Esophagus squamous epithelium (tissue), 5 donors: ENCODE measurements at regions not wholly inside any gene's neighbourhood (a gene's known extent, or its start where the extent isn't known, plus 50 kb on each side); places are given as distances from the start of the nearest gene placed in this dataset.
A peak's percentile ranks its signal among the peaks of the same experiment; 100 is the strongest.

Experiments used
- DNase-seq: peaks from one replicate; lab custom pipeline; 2025; lab: John Stamatoyannopoulos, UW
- H3K27ac ChIP-seq, 4 donors: fragments of 200-600 bp; sonication (generic); one replicate each; pipeline ENCODE4 v1.5.1; 2016 to 2019; ENCODE audit warnings: mild to moderate bottlenecking in 1 of 4
- H3K27me3 ChIP-seq, 4 donors: fragments of 200-600 bp; sonication (generic); 1 replicate in 3 of 4; 2 replicates in 1 of 4; pipeline versions ENCODE4 v1.5.1 to v1.6.0; 2017 to 2021; ENCODE audit warnings: antibody characterized with exemption in 1 of 4
- H3K36me3 ChIP-seq, 3 donors: fragments of 200-600 bp; sonication (generic); one replicate each; pipeline ENCODE4 v1.5.1; 2016 to 2019
- H3K4me1 ChIP-seq, 3 donors: fragments of 200-600 bp; sonication (generic); one replicate each; pipeline ENCODE4 v1.5.1; 2017 to 2019
- H3K4me3 ChIP-seq, 4 donors: fragments of 200-600 bp; sonication (generic); 1 replicate in 3 of 4; 2 replicates in 1 of 4; pipeline ENCODE4 v1.5.1; 2016 to 2019; ENCODE audit warnings: mild to moderate bottlenecking in 2 of 4, moderate library complexity in 1 of 4
- H3K9me3 ChIP-seq, 3 donors: fragments of 200-600 bp; sonication (generic); one replicate each; pipeline ENCODE4 v1.5.1; 2016 to 2019
- POLR2A ChIP-seq, 4 donors: fragments of 450-650 bp; IDR thresholded peaks; one replicate each; pipeline ENCODE4 v1.6.1; 2017; ENCODE audit warnings: antibody characterized with exemption in 4 of 4, mild to moderate bottlenecking in 4 of 4, moderate library complexity in 3 of 4
- WGBS, 2 donors: methylation state at CpG; one replicate each; pipeline ENCODE4 v1.1.5; 2018; 5-methylcytosine and 5-hydroxymethylcytosine counted together
- intact Hi-C: fragments of 100-400 bp; cut with DNase I; formaldehyde crosslinking; loops from one replicate; pipeline ENCODE4 v1.15.0; 2022
- TF ChIP-seq, protein P1 (sequence below), 6 experiments: fragments of 450-650 bp in 4 of 6; fragments of 200-600 bp in 2 of 6; sonication (generic) in 2 of 6; IDR thresholded peaks; one replicate each; pipeline ENCODE4 v1.5.1; 2016 to 2019; ENCODE audit warnings: antibody characterized with exemption in 6 of 6, mild to moderate bottlenecking in 4 of 6, moderate library complexity in 4 of 6
- donor health status: DM: yes; HTN: yes; CAD: no.

DNA sequence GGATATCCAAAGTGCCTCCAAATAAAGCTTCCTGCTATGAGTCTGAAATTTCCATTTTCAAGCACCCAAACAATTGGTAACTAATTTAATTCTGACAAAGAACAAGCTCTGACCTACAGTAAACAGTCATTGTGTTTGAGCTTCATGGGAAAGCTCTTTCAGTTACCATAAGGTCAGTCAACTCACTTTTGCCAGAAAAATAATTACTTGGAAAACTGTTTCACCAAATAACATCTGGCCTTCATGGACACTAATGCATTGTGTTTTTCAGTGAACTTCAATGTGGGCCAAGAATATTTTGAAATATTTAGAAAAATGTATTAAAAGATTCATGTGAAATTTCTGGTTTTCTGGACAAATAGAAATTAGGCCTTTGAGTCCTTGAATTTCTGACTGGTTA is 369.9 kb downstream of the GALR1 start:
- Histone ChIP-seq H3K36me3 (no peaks in the 10 kb centered on the region), H3K4me3 (no peak overlapping the region), H3K27ac (no peak overlapping the region), H3K4me1 (peaks cover 0 to 5% (median 0%) of the 10 kb centered on the region in 3 donors), H3K27me3 (no peaks in the 10 kb centered on the region), H3K9me3 (no peaks in the 10 kb centered on the region)
- intact Hi-C loops, result no loop called here
- TF ChIP-seq POLR2A (IDR thresholded peaks at IDR 0.05), result no peak
- TF ChIP-seq, protein P1, sequence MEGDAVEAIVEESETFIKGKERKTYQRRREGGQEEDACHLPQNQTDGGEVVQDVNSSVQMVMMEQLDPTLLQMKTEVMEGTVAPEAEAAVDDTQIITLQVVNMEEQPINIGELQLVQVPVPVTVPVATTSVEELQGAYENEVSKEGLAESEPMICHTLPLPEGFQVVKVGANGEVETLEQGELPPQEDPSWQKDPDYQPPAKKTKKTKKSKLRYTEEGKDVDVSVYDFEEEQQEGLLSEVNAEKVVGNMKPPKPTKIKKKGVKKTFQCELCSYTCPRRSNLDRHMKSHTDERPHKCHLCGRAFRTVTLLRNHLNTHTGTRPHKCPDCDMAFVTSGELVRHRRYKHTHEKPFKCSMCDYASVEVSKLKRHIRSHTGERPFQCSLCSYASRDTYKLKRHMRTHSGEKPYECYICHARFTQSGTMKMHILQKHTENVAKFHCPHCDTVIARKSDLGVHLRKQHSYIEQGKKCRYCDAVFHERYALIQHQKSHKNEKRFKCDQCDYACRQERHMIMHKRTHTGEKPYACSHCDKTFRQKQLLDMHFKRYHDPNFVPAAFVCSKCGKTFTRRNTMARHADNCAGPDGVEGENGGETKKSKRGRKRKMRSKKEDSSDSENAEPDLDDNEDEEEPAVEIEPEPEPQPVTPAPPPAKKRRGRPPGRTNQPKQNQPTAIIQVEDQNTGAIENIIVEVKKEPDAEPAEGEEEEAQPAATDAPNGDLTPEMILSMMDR (IDR thresholded peaks at IDR 0.05), result no peak
- no peak for DNase-seq

- no peaks in the 10 kb centered on the region for H3K36me3 ChIP-seq
- H3K4me3 ChIP-seq, result no peak overlapping the region
- 37 to 67% methylated on average over 5 of the region's 8 CpGs for WGBS, 2 donors
- DNase-seq, result no peak
- no peaks in the 10 kb centered on the region for H3K9me3 ChIP-seq
- no peak overlapping the region for H3K27ac ChIP-seq
- H3K4me1 ChIP-seq, result peaks cover 0 to 5% (median 0%) of the 10 kb centered on the region in 3 donors
- TF ChIP-seq, protein P1 (IDR thresholded peaks at IDR 0.05), result no peak
- no peak for TF ChIP-seq POLR2A (IDR thresholded peaks at IDR 0.05)
- no peaks in the 10 kb centered on the region for H3K27me3 ChIP-seq
- intact Hi-C loops, result no loop called here
Observed at GRCh38 chr18:77622009-77622692, 372.5 kb downstream of the GALR1 start.

- Histone ChIP-seq H3K27me3 (no peaks in the 10 kb centered on the region), H3K9me3 (no peaks in the 10 kb centered on the region), H3K4me3 (no peak overlapping the region), H3K36me3 (no peaks in the 10 kb centered on the region), H3K27ac (no peak overlapping the region), H3K4me1 (peaks cover 0 to 4% (median 0%) of the 10 kb centered on the region in 3 donors)
- 65 to 69% methylated on average over 8 of the region's 8 CpGs for WGBS, 2 donors
- TF ChIP-seq, protein P1 (IDR thresholded peaks at IDR 0.05), result no peak
- TF ChIP-seq POLR2A (IDR thresholded peaks at IDR 0.05), result no peak
- intact Hi-C loops, result no loop called here
- DNase-seq, result no peak
Observed at GRCh38 chr18:77632758-77633157, 383.1 kb downstream of the GALR1 start.

- DNase-seq, result no peak
- intact Hi-C loops, result no loop called here
- Histone ChIP-seq H3K27ac (no peak overlapping the region), H3K36me3 (no peaks in the 10 kb centered on the region), H3K4me1 (peaks cover 0 to 4% (median 0%) of the 10 kb centered on the region in 3 donors), H3K4me3 (no peak overlapping the region), H3K27me3 (no peaks in the 10 kb centered on the region), H3K9me3 (no peaks in the 10 kb centered on the region)
- whole genome bisulfite sequencing, 2 donors, result 68 to 78% methylated on average over 7 of the region's 7 CpGs
- no peak for TF ChIP-seq POLR2A (IDR thresholded peaks at IDR 0.05)
- TF ChIP-seq, protein P1 (IDR thresholded peaks at IDR 0.05), result no peak
Observed at GRCh38 chr18:77634494-77634893, 384.8 kb downstream of the GALR1 start.

DNA sequence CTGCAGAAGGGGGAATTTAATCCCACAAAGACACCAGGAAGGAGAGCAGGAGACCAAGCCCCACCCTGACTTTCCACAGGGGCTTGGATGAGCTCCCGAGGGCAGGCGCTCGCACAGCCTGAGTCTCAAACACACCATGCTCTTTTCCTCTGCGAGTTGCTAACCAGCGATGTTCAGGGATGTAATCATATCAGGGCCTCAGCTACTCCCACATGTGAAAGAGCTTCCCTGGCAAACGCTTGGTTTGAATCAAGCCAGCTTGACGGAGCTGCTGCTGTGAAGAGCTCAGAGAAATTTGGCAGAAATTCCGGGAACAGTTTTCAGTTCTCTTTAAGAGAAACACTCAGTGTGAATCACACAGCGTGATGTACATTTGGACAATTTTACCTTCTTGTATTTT is 385.8 kb downstream of the GALR1 start:
- DNase-seq, result no peak
- intact Hi-C loops, result no loop called here
- Histone ChIP-seq H3K4me1 (peaks cover 0 to 4% (median 0%) of the 10 kb centered on the region in 3 donors), H3K27me3 (no peaks in the 10 kb centered on the region), H3K36me3 (no peaks in the 10 kb centered on the region), H3K9me3 (no peaks in the 10 kb centered on the region), H3K27ac (peak overlapping the region in 1 of 4 donors; percentile 26), H3K4me3 (no peak overlapping the region)
- 46 to 80% methylated on average over 9 of the region's 9 CpGs for WGBS, 2 donors
- TF ChIP-seq POLR2A (IDR thresholded peaks at IDR 0.05), result no peak
